ENCODE measurements at regions not wholly inside any gene's neighbourhood (a gene's known extent, or its start where the extent isn't known, plus 50 kb on each side); places are given as distances from the start of the nearest gene placed in this dataset.

DNA sequence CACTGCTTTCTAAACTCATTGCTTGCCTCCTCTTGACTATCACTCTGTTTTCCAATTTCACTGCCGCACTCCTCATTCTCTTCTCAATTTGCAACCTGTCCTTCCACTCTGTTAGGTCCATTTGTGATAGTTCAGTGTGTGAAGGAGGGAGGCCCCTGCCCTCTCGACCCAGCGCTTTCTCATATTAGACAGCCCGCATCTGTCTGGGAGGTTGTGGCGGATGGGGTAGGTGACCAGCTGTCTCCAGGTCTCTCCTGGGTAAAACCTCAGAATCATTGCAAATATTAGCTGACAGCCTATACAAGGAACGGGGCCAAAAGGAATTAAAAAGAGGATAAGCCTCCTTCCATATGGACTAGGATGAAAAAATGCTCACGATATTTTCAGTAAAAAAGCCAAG is 358.3 kb downstream of the SHQ1 start:
- no peak overlapping the region for H3K27ac Mint-ChIP-seq (ENCODE audit: unreplicated experiment)
- TF ChIP-seq CTCF (IDR thresholded peaks at IDR 0.05) = no peak
- no peak for DNase-seq (ENCODE audit: extremely low spot score, unreplicated experiment)
- H3K36me3 Mint-ChIP-seq (ENCODE audit: unreplicated experiment) = no peaks in the 10 kb centered on the region
- no peaks in the 10 kb centered on the region for H3K9me3 Mint-ChIP-seq (ENCODE audit: unreplicated experiment)
- no peaks in the 10 kb centered on the region for H3K27me3 Mint-ChIP-seq (ENCODE audit: unreplicated experiment)
- H3K4me3 Mint-ChIP-seq (ENCODE audit: unreplicated experiment) = no peak overlapping the region
- H3K4me1 Mint-ChIP-seq (ENCODE audit: unreplicated experiment) = peaks cover 44% of the 10 kb centered on the region

DNA sequence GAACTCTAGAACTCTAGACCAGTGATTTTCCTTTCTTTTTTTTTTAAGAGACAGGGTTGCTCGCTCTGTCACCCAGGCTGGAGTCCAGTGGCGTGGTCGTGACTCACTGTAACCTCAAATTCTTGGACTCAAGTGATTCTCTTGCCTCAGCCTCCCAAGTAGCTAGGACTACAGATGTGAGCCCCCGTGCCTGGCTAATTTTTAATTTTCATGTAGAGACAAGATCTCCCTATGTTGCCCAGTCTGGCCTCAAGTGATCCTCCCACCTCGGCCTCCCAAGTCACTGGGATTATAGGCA is 359.6 kb downstream of the SHQ1 start:
- no peak for DNase-seq (ENCODE audit: extremely low spot score, unreplicated experiment)
- no peaks in the 10 kb centered on the region for H3K27me3 Mint-ChIP-seq (ENCODE audit: unreplicated experiment)
- no peak overlapping the region for H3K4me3 Mint-ChIP-seq (ENCODE audit: unreplicated experiment)

DNA sequence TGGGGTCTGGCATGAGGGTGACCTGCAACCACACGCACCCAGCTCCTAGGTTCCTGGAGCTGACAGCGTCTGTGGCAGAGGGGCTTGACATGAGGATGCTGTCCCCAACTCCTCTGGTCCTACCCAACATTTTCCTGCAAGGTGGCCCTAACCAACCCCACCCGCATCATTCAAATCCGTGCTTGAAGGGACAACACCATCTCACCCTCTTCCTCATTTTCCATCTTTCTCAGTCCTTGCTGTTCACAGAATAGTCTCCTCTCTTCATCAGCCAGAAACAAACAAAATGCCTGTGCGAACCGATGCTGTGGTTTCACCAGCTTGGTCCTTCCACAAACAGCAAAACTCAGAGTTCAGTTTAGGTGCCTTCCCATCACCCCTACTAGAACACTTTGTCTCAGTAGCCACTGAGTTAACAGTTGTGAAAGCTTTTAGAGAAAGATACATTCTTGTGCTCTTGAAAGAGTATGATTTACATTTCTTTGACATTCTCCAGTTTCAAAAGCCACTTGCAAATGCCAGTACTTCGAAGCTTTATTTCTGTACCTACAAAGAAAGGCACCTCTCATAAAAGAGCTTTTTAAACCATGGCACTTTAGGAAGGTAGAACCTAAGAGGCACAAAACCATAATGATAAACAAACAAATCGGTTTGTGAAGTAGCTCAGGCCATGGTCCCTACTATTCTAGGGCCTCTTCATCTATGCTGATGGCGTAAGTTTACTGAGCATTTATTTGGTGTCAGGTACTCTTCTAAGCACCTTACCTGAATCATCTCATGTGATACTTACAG is 360.1 kb downstream of the SHQ1 start:
- H3K4me1 Mint-ChIP-seq (ENCODE audit: unreplicated experiment) = peaks cover 48% of the 10 kb centered on the region
- DNase-seq (ENCODE audit: extremely low spot score, unreplicated experiment) = no peak
- H3K4me3 Mint-ChIP-seq (ENCODE audit: unreplicated experiment) = no peak overlapping the region
- H3K27ac Mint-ChIP-seq (ENCODE audit: unreplicated experiment) = peak overlapping the region; percentile 88
- no peaks in the 10 kb centered on the region for H3K36me3 Mint-ChIP-seq (ENCODE audit: unreplicated experiment)
- no peak for TF ChIP-seq CTCF (IDR thresholded peaks at IDR 0.05)
- H3K27me3 Mint-ChIP-seq (ENCODE audit: unreplicated experiment) = no peaks in the 10 kb centered on the region
- H3K9me3 Mint-ChIP-seq (ENCODE audit: unreplicated experiment) = no peaks in the 10 kb centered on the region

More for the DNA sequence above, 359.6 kb downstream of the SHQ1 start:
- Mint-ChIP-seq H3K9me3 (ENCODE audit: unreplicated experiment) (no peaks in the 10 kb centered on the region), H3K27ac (ENCODE audit: unreplicated experiment) (no peak overlapping the region), H3K4me1 (ENCODE audit: unreplicated experiment) (peaks cover 44% of the 10 kb centered on the region), H3K36me3 (ENCODE audit: unreplicated experiment) (no peaks in the 10 kb centered on the region)
- TF ChIP-seq CTCF (IDR thresholded peaks at IDR 0.05) = no peak

- Mint-ChIP-seq H3K4me3 (ENCODE audit: unreplicated experiment) (peak overlapping the region; percentile 56), H3K36me3 (ENCODE audit: unreplicated experiment) (no peaks in the 10 kb centered on the region), H3K9me3 (ENCODE audit: unreplicated experiment) (no peaks in the 10 kb centered on the region), H3K27me3 (ENCODE audit: unreplicated experiment) (no peaks in the 10 kb centered on the region), H3K27ac (ENCODE audit: unreplicated experiment) (peak overlapping the region; percentile 88), H3K4me1 (ENCODE audit: unreplicated experiment) (peaks cover 52% of the 10 kb centered on the region)
- DNase-seq (ENCODE audit: extremely low spot score, unreplicated experiment) = peak; percentile 87
- no peak for TF ChIP-seq CTCF (IDR thresholded peaks at IDR 0.05)
Observed at GRCh38 chr3:72487078-72487765, 361.0 kb downstream of the SHQ1 start.

GRCh38 chr3:72485641-72486040 is 362.6 kb downstream of the SHQ1 start:
- no peak for TF ChIP-seq CTCF (IDR thresholded peaks at IDR 0.05)
- Mint-ChIP-seq H3K36me3 (ENCODE audit: unreplicated experiment) (no peaks in the 10 kb centered on the region), H3K4me3 (ENCODE audit: unreplicated experiment) (no peak overlapping the region), H3K9me3 (ENCODE audit: unreplicated experiment) (no peaks in the 10 kb centered on the region), H3K4me1 (ENCODE audit: unreplicated experiment) (peaks cover 39% of the 10 kb centered on the region), H3K27me3 (ENCODE audit: unreplicated experiment) (no peaks in the 10 kb centered on the region), H3K27ac (ENCODE audit: unreplicated experiment) (no peak overlapping the region)
- no peak for DNase-seq (ENCODE audit: extremely low spot score, unreplicated experiment)

Data from osteocyte (in vitro differentiated cells).